OCI-LY7 (cell line): ENCODE measurements at regions not wholly inside any gene's neighbourhood (a gene's known extent, or its start where the extent isn't known, plus 50 kb on each side); places are given as distances from the start of the nearest gene placed in this dataset.

Experiments used
- CTCF ChIP-seq: fragments of 200-600 bp; sonication (generic); conservative IDR thresholded peaks from 2 replicates; pipeline ENCODE4 v1.5.1; 2014; ENCODE audit warnings: mild to moderate bottlenecking, antibody characterized with exemption, low read length, moderate library complexity, mixed read lengths
- EZH2phosphoT487 ChIP-seq: fragments of 200-600 bp; sonication (generic); IDR thresholded peaks from 2 replicates; pipeline ENCODE4 v1.6.1; 2018; ENCODE audit warnings: low read depth, borderline replicate concordance, mild to moderate bottlenecking, mixed run types, antibody characterized with exemption, low read length, moderate library complexity, mixed read lengths

GRCh38 chr5:130605234-130605633 lies 559.8 kb downstream of the HINT1 start:
- TF ChIP-seq CTCF (no peak), EZH2phosphoT487 (no peak)
